ENCODE measurements at regions not wholly inside any gene's neighbourhood (a gene's known extent, or its start where the extent isn't known, plus 50 kb on each side); places are given as distances from the start of the nearest gene placed in this dataset.
"Not testable (repeated sequence)": the region's sequence is repeated elsewhere in the genome, so short reads cannot be mapped to it uniquely, and the experiment has no call there.

DNA sequence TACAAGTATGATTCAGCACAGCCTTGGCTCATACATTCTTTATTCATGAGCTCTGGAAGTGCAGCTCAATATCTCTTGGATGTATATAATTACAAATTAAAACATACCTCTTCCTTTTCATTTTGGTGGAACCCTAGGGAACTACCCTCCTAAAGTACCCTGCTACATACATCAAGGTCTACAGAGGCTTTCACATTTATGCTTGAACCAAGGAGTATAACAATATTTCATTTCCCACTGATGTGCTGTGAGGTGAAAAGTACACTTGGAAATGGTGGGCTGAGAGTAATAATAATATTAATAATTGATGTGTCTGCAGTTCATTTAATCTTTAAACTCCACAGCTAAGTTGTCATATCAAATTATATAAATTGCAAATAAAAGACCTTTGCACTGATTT lies 142.2 kb upstream of the LRRC3B start:
- Histone ChIP-seq H3K27ac (no peak overlapping the region), H3K36me3 (no peaks in the 10 kb centered on the region), H3K9me3 (no peaks in the 10 kb centered on the region), H3K4me1 (no peaks in the 10 kb centered on the region), H3K4me3 (no peak overlapping the region), H3K27me3 (no peaks in the 10 kb centered on the region)
- no peak for DNase-seq (ENCODE audit: low spot score in 2 of 2)
- TF ChIP-seq EP300 (IDR thresholded peaks at IDR 0.05) (no peak), POLR2A (IDR thresholded peaks at IDR 0.05) (no peak)
- TF ChIP-seq, protein P1, sequence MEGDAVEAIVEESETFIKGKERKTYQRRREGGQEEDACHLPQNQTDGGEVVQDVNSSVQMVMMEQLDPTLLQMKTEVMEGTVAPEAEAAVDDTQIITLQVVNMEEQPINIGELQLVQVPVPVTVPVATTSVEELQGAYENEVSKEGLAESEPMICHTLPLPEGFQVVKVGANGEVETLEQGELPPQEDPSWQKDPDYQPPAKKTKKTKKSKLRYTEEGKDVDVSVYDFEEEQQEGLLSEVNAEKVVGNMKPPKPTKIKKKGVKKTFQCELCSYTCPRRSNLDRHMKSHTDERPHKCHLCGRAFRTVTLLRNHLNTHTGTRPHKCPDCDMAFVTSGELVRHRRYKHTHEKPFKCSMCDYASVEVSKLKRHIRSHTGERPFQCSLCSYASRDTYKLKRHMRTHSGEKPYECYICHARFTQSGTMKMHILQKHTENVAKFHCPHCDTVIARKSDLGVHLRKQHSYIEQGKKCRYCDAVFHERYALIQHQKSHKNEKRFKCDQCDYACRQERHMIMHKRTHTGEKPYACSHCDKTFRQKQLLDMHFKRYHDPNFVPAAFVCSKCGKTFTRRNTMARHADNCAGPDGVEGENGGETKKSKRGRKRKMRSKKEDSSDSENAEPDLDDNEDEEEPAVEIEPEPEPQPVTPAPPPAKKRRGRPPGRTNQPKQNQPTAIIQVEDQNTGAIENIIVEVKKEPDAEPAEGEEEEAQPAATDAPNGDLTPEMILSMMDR (IDR thresholded peaks at IDR 0.05): no peak

DNA sequence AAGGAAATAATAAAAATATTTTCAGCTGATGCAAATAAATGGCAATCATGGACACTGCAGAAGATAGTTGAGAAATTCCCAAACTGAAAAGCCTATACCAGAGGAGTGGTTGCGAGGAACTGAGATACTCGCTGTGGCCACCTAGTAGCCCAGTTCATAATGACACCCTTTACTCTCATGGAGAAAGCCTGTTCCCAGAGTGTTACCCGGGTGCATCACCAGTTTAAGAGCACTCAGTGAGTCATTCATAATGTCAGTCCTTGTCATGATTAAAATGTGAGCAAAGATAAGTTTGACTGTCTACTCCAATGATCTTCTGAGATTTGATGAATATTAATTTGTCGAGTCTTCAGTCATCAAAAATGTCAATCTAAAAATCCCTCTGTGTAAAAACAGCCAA lies 138.4 kb upstream of the LRRC3B start:
- Histone ChIP-seq H3K36me3 (no peaks in the 10 kb centered on the region), H3K9me3 (no peaks in the 10 kb centered on the region), H3K4me1 (no peaks in the 10 kb centered on the region), H3K4me3 (no peak overlapping the region), H3K27ac (no peak overlapping the region), H3K27me3 (no peaks in the 10 kb centered on the region)
- WGBS, 2 donors: 71 to 78% methylated on average over 4 of the region's 4 CpGs
- TF ChIP-seq POLR2A (IDR thresholded peaks at IDR 0.05) (no peak), EP300 (IDR thresholded peaks at IDR 0.05) (no peak)
- TF ChIP-seq, protein P1 (IDR thresholded peaks at IDR 0.05): no peak
- no peak for DNase-seq (ENCODE audit: low spot score in 2 of 2)

DNA sequence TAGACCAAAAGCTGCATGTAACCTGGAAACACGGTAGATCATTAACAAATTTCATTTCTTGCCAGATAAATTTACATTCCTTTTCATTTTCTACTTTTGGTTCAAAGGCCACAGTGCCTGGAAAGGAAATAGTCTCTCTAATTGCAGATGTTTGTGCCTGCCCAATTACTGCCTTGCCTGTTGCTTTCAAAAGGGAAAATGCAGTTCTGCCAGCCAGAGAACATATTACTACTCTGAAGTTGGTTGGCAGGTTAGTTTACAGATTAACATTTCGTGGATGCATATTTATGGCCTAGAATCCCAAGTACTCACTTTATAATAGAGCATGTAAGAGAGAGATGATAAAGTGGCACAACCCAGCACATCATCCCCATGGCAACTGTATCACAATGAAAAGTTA lies 124.3 kb upstream of the LRRC3B start:
- no peak for DNase-seq (ENCODE audit: low spot score in 2 of 2)
- no peak overlapping the region for H3K27ac ChIP-seq
- WGBS, 2 donors: 53 to 58% methylated on average over 2 of the region's 2 CpGs
- no peak overlapping the region for H3K4me3 ChIP-seq
- no peaks in the 10 kb centered on the region for H3K36me3 ChIP-seq
- no peaks in the 10 kb centered on the region for H3K4me1 ChIP-seq
- no peaks in the 10 kb centered on the region for H3K27me3 ChIP-seq
- TF ChIP-seq, protein P1 (IDR thresholded peaks at IDR 0.05): no peak
- TF ChIP-seq EP300 (IDR thresholded peaks at IDR 0.05) (no peak), POLR2A (IDR thresholded peaks at IDR 0.05) (no peak)
- no peaks in the 10 kb centered on the region for H3K9me3 ChIP-seq

DNA sequence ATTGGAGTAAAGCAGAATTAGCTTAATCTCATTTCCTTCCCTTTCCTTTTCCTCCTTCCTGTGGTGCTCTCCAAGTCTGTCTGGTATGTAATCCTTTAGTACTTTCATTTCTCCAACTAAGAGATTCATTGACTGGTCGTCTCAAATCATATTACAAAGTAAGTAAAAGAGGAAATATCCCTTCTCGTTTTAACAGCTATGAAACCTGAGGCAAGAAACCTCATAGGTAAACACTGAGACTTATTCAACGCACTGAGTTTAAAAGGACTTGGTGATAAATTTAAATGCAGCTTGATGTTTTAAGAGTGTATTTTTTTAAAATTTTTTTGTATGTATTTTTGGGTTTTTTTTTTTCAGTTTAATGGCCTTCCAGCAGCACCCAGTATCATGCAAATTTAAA lies 117.2 kb upstream of the LRRC3B start:
- TF ChIP-seq EP300 (IDR thresholded peaks at IDR 0.05): no peak
- TF ChIP-seq, protein P1 (IDR thresholded peaks at IDR 0.05): no peak
- Histone ChIP-seq H3K27me3 (no peaks in the 10 kb centered on the region), H3K27ac (no peak overlapping the region), H3K9me3 (no peaks in the 10 kb centered on the region), H3K4me1 (no peaks in the 10 kb centered on the region), H3K4me3 (no peak overlapping the region), H3K36me3 (no peaks in the 10 kb centered on the region)
- DNase-seq (ENCODE audit: low spot score in 2 of 2): no peak
- 47% methylated on average over 3 of the region's 3 CpGs for WGBS, 2 donors

DNA sequence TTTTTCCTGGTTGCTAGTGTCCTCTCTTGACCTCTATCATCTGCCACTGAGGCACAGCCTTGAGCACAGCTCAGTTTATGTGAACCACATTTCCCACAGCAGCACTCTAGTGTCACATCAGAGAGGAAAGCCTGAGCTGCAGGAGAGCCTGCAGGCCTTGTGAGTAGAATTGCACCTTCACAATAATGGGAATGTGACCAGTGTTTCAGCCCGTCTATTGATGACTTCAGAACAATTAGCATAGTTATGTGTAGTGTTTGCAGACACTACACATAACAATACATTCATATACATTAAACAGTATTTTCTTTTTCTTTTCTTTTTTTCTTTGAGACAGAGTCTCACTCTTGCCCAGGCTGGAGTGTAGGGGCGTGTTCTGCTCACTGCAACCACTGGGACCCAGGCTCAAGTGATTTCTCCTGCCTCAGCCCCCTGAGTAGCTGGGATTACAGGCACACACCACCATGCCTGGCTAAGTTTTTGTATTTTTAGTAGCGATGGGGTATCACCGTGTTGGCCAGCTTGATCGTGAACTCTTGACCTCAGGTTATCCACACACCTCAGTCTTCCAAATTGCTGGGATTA lies 108.0 kb upstream of the LRRC3B start:
- not testable (repeated sequence) for DNase-seq (ENCODE audit: low spot score in 2 of 2); H3K9me3 ChIP-seq; H3K36me3 ChIP-seq; H3K4me1 ChIP-seq; H3K27me3 ChIP-seq; H3K4me3 ChIP-seq; H3K27ac ChIP-seq
- WGBS, 2 donors: 61 to 72% methylated on average over 5 of the region's 5 CpGs

DNA sequence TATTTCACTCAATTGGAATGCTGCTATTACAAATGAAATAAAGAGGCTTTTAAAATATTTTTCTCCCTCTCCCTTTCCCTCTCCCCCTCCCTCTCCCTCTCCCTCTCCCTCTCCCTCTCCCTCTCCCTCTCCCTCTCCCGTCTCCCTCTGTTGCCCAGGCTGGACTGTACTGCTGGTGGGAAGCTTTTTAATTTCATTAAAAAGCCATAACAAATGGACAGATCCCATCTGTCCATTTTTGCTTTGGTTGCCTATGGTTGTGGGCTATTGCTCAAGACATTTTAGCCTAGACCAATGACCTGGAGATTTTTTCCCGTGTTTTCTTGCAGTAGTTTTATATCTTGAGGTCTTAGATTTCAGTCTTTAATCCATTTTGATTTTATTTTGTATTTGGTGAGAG lies 107.2 kb upstream of the LRRC3B start:
- Histone ChIP-seq H3K27me3 (no peaks in the 10 kb centered on the region), H3K4me1 (no peaks in the 10 kb centered on the region), H3K4me3 (no peak overlapping the region), H3K36me3 (no peaks in the 10 kb centered on the region), H3K27ac (no peak overlapping the region), H3K9me3 (no peaks in the 10 kb centered on the region)
- 37 to 63% methylated on average over 2 of the region's 2 CpGs for WGBS, 2 donors
- DNase-seq (ENCODE audit: low spot score in 2 of 2): no peak
- TF ChIP-seq EP300 (IDR thresholded peaks at IDR 0.05) (no peak), POLR2A (IDR thresholded peaks at IDR 0.05) (no peak)
- TF ChIP-seq, protein P1 (IDR thresholded peaks at IDR 0.05): no peak

All from tibial nerve (tissue), 4 donors.